Endothelial cell of umbilical vein (primary cell): ENCODE measurements at regions not wholly inside any gene's neighbourhood (a gene's known extent, or its start where the extent isn't known, plus 50 kb on each side); places are given as distances from the start of the nearest gene placed in this dataset.

ENCODE experiments used
- BruUV-seq: library from RNA; stranded (reverse); fragments of 400-500 nt; replicated peaks from 2 replicates; lab custom pipeline; 2021; lab: Mats Ljungman, UMichigan
- CTCF ChIA-PET: fragments of 300-600, 350-600 bp; sonication (Branson Sonifier 250); formaldehyde crosslinking; loops from one replicate; lab custom pipeline; 2021; ENCODE audit warnings: antibody characterized with exemption, inconsistent platforms; lab: Charles Lee
- POLR2A ChIA-PET: fragments of 300-600, 350-600 bp; sonication (Branson Sonifier 250); formaldehyde crosslinking; loops from one replicate; lab custom pipeline; 2021; ENCODE audit warnings: antibody characterized with exemption, inconsistent platforms; lab: Charles Lee
- DNase-seq: peaks from one replicate; pipeline ENCODE4 v3.0.0-alpha.2; 2011; ENCODE audit warnings: low read depth, low spot score
- FAIRE-seq: peaks from 2 replicates; lab custom pipeline; 2011; peaks lifted over from hg19 to GRCh38; lab: Jason Lieb, UNC
- H2AFZ ChIP-seq: 2 replicates; pipeline ENCODE4 v1.6.0; 2012; ENCODE audit warnings: low read depth, low read length, control low read depth, inconsistent platforms
- H3K27ac ChIP-seq: 2 replicates; pipeline ENCODE4 v1.5.1; 2011; ENCODE audit warnings: low read depth, mild to moderate bottlenecking, control low read depth, low read length, moderate library complexity; ENCODE audit not compliant: insufficient read depth
- H3K27me3 ChIP-seq, 2 experiments: 2 replicates each; pipeline versions ENCODE4 v1.6.0 to v1.6.1; 2011; ENCODE audit warnings: low read length in 2 of 2, mixed read lengths in 1 of 2; ENCODE audit not compliant: control insufficient read depth in 2 of 2, insufficient read depth in 2 of 2
- H3K36me3 ChIP-seq, 2 experiments: 2 replicates in 1 of 2; 3 replicates in 1 of 2; pipeline ENCODE4 v1.5.1; 2011; ENCODE audit warnings: low read length in 2 of 2, mild to moderate bottlenecking in 1 of 2, moderate library complexity in 1 of 2; ENCODE audit not compliant: control insufficient read depth in 2 of 2, insufficient read depth in 2 of 2; ENCODE audit errors: extremely low read depth in 1 of 2
- H3K4me1 ChIP-seq: 3 replicates; pipeline ENCODE4 v1.5.1; 2011; ENCODE audit warnings: mild to moderate bottlenecking, low read length; ENCODE audit not compliant: control insufficient read depth, insufficient read depth; ENCODE audit errors: extremely low read depth
- H3K4me2 ChIP-seq: 2 replicates; pipeline ENCODE4 v1.6.1; 2011; ENCODE audit warnings: low read length, control low read depth, mixed read lengths; ENCODE audit not compliant: insufficient read depth
- H3K4me3 ChIP-seq, 3 experiments: fragments of 200-600 bp in 1 of 3; sonication (generic), shearing (Covaris generic) in 1 of 3; replicated peaks in 1 of 3; 2 replicates each; pipeline ENCODE4 v1.5.1; 2011 to 2016; ENCODE audit warnings: control low read depth in 3 of 3, low read length in 3 of 3, mild to moderate bottlenecking in 2 of 3, inconsistent platforms in 1 of 3, low read depth in 1 of 3, moderate library complexity in 1 of 3; ENCODE audit not compliant: insufficient read depth in 1 of 3
- H3K79me2 ChIP-seq: 2 replicates; pipeline ENCODE4 v1.6.0; 2012; ENCODE audit warnings: low read length, inconsistent platforms; ENCODE audit not compliant: control insufficient read depth, insufficient read depth
- H3K9ac ChIP-seq: replicated peaks from 2 replicates; pipeline ENCODE3; 2011; ENCODE audit warnings: low read length, control low read depth; ENCODE audit not compliant: insufficient read depth; ENCODE audit errors: extremely low read depth
- H3K9me1 ChIP-seq: replicated peaks from 3 replicates; pipeline ENCODE4 v1.6.0; 2011; ENCODE audit warnings: mild to moderate bottlenecking, low read length; ENCODE audit not compliant: control insufficient read depth, insufficient read depth; ENCODE audit errors: extremely low read depth
- H3K9me3 ChIP-seq: replicated peaks from 2 replicates; pipeline ENCODE4 v1.5.1; 2012; ENCODE audit warnings: low read length, inconsistent platforms; ENCODE audit not compliant: control insufficient read depth, insufficient read depth
- H4K20me1 ChIP-seq: replicated peaks from 2 replicates; pipeline ENCODE3; 2011; ENCODE audit warnings: mild to moderate bottlenecking, low read length; ENCODE audit not compliant: control insufficient read depth, insufficient read depth; ENCODE audit errors: extremely low read depth
- CTCF ChIP-seq, 2 donors: IDR thresholded peaks; 1 replicate in 1 of 2; 2 replicates in 1 of 2; pipeline ENCODE4 v1.5.1; 2011; ENCODE audit warnings: low read length in 2 of 2, mild to moderate bottlenecking in 2 of 2, moderate library complexity in 2 of 2, control low read depth in 1 of 2, inconsistent platforms in 1 of 2, low read depth in 1 of 2; ENCODE audit not compliant: insufficient read depth in 1 of 2; ENCODE audit errors: extremely low read depth in 1 of 2
- EZH2 ChIP-seq: IDR thresholded peaks from 2 replicates; pipeline ENCODE4 v1.6.1; 2012; ENCODE audit warnings: borderline replicate concordance, low read depth, mild to moderate bottlenecking, moderate library complexity, low read length, inconsistent platforms; ENCODE audit not compliant: severe bottlenecking
- FOS ChIP-seq: IDR thresholded peaks from 2 replicates; pipeline ENCODE4 v1.6.1; 2011; ENCODE audit warnings: mild to moderate bottlenecking, low read length, moderate library complexity, borderline replicate concordance; ENCODE audit not compliant: insufficient read depth
- GATA2 ChIP-seq: IDR thresholded peaks from 2 replicates; pipeline ENCODE4 v1.7.0; 2011; ENCODE audit warnings: low read depth, mild to moderate bottlenecking, moderate library complexity, mixed read lengths, low read length; ENCODE audit not compliant: insufficient read length, insufficient read depth
- JUN ChIP-seq: IDR thresholded peaks from 2 replicates; pipeline ENCODE4 v1.6.1; 2011; ENCODE audit warnings: borderline replicate concordance, low read depth; ENCODE audit not compliant: insufficient read length, insufficient read depth
- MAX ChIP-seq: IDR thresholded peaks from 2 replicates; pipeline ENCODE4 v1.6.1; 2011; ENCODE audit not compliant: insufficient read depth, insufficient read length
- MYC ChIP-seq: IDR thresholded peaks from one replicate; pipeline ENCODE4 v1.6.1; 2011; ENCODE audit warnings: mild to moderate bottlenecking, low read depth, low read length
- POLR2A ChIP-seq: IDR thresholded peaks from 2 replicates; pipeline ENCODE4 v1.6.1; 2012; ENCODE audit warnings: low read depth, mild to moderate bottlenecking, control low read depth, low read length
- POLR2AphosphoS5 ChIP-seq: IDR thresholded peaks from 2 replicates; pipeline ENCODE4 v1.6.1; 2012; ENCODE audit warnings: low read depth, mild to moderate bottlenecking, control low read depth, low read length, moderate library complexity; ENCODE audit not compliant: insufficient read depth
- dilution Hi-C: fragments of 300-500 bp; cut with MboI; formaldehyde crosslinking; loops from one replicate; pipeline ENCODE4 v1.15.0; 2019; ENCODE audit warnings: low sequenced_read_pairs; ENCODE audit not compliant: extremely low pct_ligation_motif_present
- intact Hi-C: fragments of 100-400 bp; cut with micrococcal nuclease; formaldehyde crosslinking; loops from one replicate; pipeline ENCODE4 v1.10.0; 2022

GRCh38 chr2:71814885-71815284 lies 332.8 kb downstream of the CYP26B1 start:
- ChIA-PET POLR2A (no interaction called here), CTCF (interaction anchor here (1.6 kb wide), 1 partner anchor 17 kb away, joined by 6 read pairs; no protein-coding TSS in a partner anchor)
- no peaks in the 10 kb centered on the region for H3K4me1 ChIP-seq
- no peak overlapping the region for H3K4me3 ChIP-seq
- TF ChIP-seq JUN (no peak), EZH2 (no peak), POLR2A (no peak), POLR2AphosphoS5 (no peak), CTCF (IDR thresholded peaks at IDR 0.05; ENCODE audit: extremely low read depth in 1 of 2, insufficient read depth in 1 of 2, low read depth in 1 of 2, low read length in 2 of 2) (no peak), GATA2 (no peak), MYC (no peak), FOS (no peak), MAX (no peak)
- no peak overlapping the region for H3K27ac ChIP-seq
- H3K4me2 ChIP-seq: no peak overlapping the region
- no TSS peak for BruUV-seq
- H4K20me1 ChIP-seq: no peaks in the 10 kb centered on the region
- intact Hi-C loops: no loop called here
- no peak overlapping the region for H3K9ac ChIP-seq
- no peaks in the 10 kb centered on the region for H3K9me3 ChIP-seq
- FAIRE-seq (no peak), DNase-seq (no peak)
- no peaks in the 10 kb centered on the region for H3K9me1 ChIP-seq
- no peaks in the 10 kb centered on the region for H3K36me3 ChIP-seq
- dilution Hi-C loops: no loop called here
- peaks cover 7 to 13% of the 10 kb centered on the region in 2 experiments for H3K27me3 ChIP-seq
- no peaks in the 10 kb centered on the region for H3K79me2 ChIP-seq
- no peak overlapping the region for H2AFZ ChIP-seq
